CD14-positive monocyte (primary cell): ENCODE measurements at regions not wholly inside any gene's neighbourhood (a gene's known extent, or its start where the extent isn't known, plus 50 kb on each side); places are given as distances from the start of the nearest gene placed in this dataset.

Experiments
- DNase-seq, 3 donors: peaks; one replicate each; pipeline ENCODE4 v3.0.0-alpha.2; 2011 to 2022
- H2AFZ ChIP-seq: 2 replicates; pipeline ENCODE4 v1.6.0; 2012; ENCODE audit warnings: mild to moderate bottlenecking, low read depth, low read length, inconsistent platforms; ENCODE audit not compliant: insufficient read depth, poor library complexity, severe bottlenecking
- H3K27ac ChIP-seq, 2 donors: 1 replicate in 1 of 2; 2 replicates in 1 of 2; pipeline ENCODE4 v1.5.1; 2012 to 2013; ENCODE audit warnings: low read length in 2 of 2, control low read depth in 1 of 2, inconsistent platforms in 1 of 2, low read depth in 1 of 2, mild to moderate bottlenecking in 1 of 2
- H3K27me3 ChIP-seq, 2 donors: one replicate each; pipeline versions ENCODE4 v1.6.0 to v1.6.1; 2011 to 2013; ENCODE audit warnings: low read length in 2 of 2; ENCODE audit not compliant: control insufficient read depth in 2 of 2, insufficient read depth in 2 of 2
- H3K36me3 ChIP-seq, 2 donors: replicated peaks in 1 of 2; 1 replicate in 1 of 2; 2 replicates in 1 of 2; pipeline versions ENCODE4 v1.5.1 to v1.6.1; 2012 to 2013; ENCODE audit warnings: low read length in 2 of 2, control low read depth in 1 of 2, inconsistent platforms in 1 of 2, mild to moderate bottlenecking in 1 of 2; ENCODE audit not compliant: insufficient read depth in 2 of 2, control insufficient read depth in 1 of 2
- H3K4me1 ChIP-seq, 2 donors: 1 replicate in 1 of 2; 2 replicates in 1 of 2; pipeline versions ENCODE4 v1.5.1 to v1.6.1; 2012 to 2013; ENCODE audit warnings: low read length in 2 of 2, control low read depth in 1 of 2, inconsistent platforms in 1 of 2, mild to moderate bottlenecking in 1 of 2, moderate library complexity in 1 of 2; ENCODE audit not compliant: insufficient read depth in 2 of 2, control insufficient read depth in 1 of 2
- H3K4me2 ChIP-seq: replicated peaks from 2 replicates; pipeline ENCODE3; 2012; ENCODE audit warnings: low read length, moderate library complexity, mild to moderate bottlenecking; ENCODE audit not compliant: poor library complexity, severe bottlenecking; ENCODE audit errors: extremely low read depth
- H3K4me3 ChIP-seq, 3 experiments: fragments of 200-600 bp in 1 of 3; sonication (generic) in 1 of 3; replicated peaks in 1 of 3; 1 replicate in 2 of 3; 2 replicates in 1 of 3; pipeline ENCODE4 v1.5.1; 2011 to 2013; ENCODE audit warnings: low read length in 3 of 3, mild to moderate bottlenecking in 3 of 3, control low read depth in 2 of 3, low read depth in 2 of 3, inconsistent platforms in 1 of 3, moderate library complexity in 1 of 3
- H3K79me2 ChIP-seq: 2 replicates; pipeline ENCODE4 v1.6.0; 2012; ENCODE audit warnings: mild to moderate bottlenecking, control low read depth, inconsistent platforms, low read length, moderate library complexity; ENCODE audit not compliant: insufficient read depth
- H3K9ac ChIP-seq: 2 replicates; pipeline ENCODE4 v1.6.0; 2017; ENCODE audit warnings: low read length, mild to moderate bottlenecking; ENCODE audit not compliant: insufficient read depth, poor library complexity, severe bottlenecking
- H3K9me3 ChIP-seq, 2 donors: replicated peaks in 1 of 2; 1 replicate in 1 of 2; 2 replicates in 1 of 2; pipeline versions ENCODE4 v1.5.1 to v1.6.1; 2012 to 2013; ENCODE audit warnings: low read length in 2 of 2, control low read depth in 1 of 2; ENCODE audit not compliant: control insufficient read depth in 1 of 2, insufficient read depth in 1 of 2
- H4K20me1 ChIP-seq: 2 replicates; pipeline ENCODE4 v1.6.0; 2012; ENCODE audit warnings: mild to moderate bottlenecking, low read length, control low read depth, moderate library complexity; ENCODE audit not compliant: insufficient read depth
- H3K27ac Mint-ChIP-seq, 7 donors: one replicate each; pipeline ENCODE4 v1.8.0; 2020; ENCODE audit warnings: mild to moderate bottlenecking in 7 of 7, mixed read lengths in 7 of 7, moderate library complexity in 6 of 7, inconsistent platforms in 2 of 7
- H3K27me3 Mint-ChIP-seq, 3 donors: one replicate each; pipeline ENCODE4 v1.8.0; 2021 to 2022; ENCODE audit warnings: low read depth in 3 of 3, mild to moderate bottlenecking in 3 of 3, mixed read lengths in 3 of 3, moderate library complexity in 3 of 3, inconsistent platforms in 1 of 3
- H3K36me3 Mint-ChIP-seq, 2 donors: one replicate each; pipeline ENCODE4 v1.8.0; 2020; ENCODE audit warnings: mixed read lengths in 2 of 2, inconsistent platforms in 1 of 2, mild to moderate bottlenecking in 1 of 2
- H3K4me1 Mint-ChIP-seq: one replicate; pipeline ENCODE4 v1.8.0; 2020; ENCODE audit warnings: mild to moderate bottlenecking, mixed read lengths
- H3K4me3 Mint-ChIP-seq, 2 donors: one replicate each; pipeline ENCODE4 v1.8.0; 2020; ENCODE audit warnings: mild to moderate bottlenecking in 2 of 2, mixed read lengths in 2 of 2, moderate library complexity in 1 of 2
- H3K9me3 Mint-ChIP-seq, 7 donors: one replicate each; pipeline ENCODE4 v1.8.0; 2020 to 2022; ENCODE audit warnings: mixed read lengths in 7 of 7, mild to moderate bottlenecking in 6 of 7, moderate library complexity in 6 of 7, inconsistent platforms in 2 of 7
- CTCF ChIP-seq: fragments of 200-600 bp; IDR thresholded peaks from one replicate; pipeline ENCODE4 v1.8.0; 2022; ENCODE audit warnings: antibody characterized with exemption, mild to moderate bottlenecking
- WGBS: methylation state at CpG from one replicate; pipeline ENCODE4 v1.1.5; 2013; ENCODE audit warnings: missing lambda C conversion rate; ENCODE audit not compliant: insufficient coverage; 5-methylcytosine and 5-hydroxymethylcytosine counted together
- intact Hi-C, 2 donors: fragments of 100-400 bp; cut with micrococcal nuclease; formaldehyde crosslinking; loops; one replicate each; pipeline versions ENCODE4 v1.15.0 to v1.15.1; 2023

DNA sequence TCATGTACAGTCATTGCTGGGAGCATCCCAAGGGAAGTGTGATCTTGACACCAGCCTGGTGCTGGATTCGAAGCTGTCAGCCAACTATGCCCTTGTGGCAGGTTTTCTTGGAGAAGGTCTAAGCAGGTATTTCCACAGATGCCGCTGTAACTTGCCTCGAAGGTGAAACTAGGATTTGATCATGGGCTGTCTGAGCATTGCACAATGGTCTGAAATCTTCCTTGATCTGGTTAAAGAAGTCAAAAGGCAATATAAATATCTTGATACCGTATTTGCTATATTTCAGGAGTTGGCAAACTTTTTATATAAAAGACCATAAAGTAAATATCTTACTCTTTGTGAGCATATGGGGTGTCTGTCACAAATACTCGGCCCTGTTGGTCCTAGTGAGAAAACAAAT lies 206.8 kb downstream of the LYPLAL1 start:
- Histone ChIP-seq H3K27ac (no peak overlapping the region), H3K79me2 (no peaks in the 10 kb centered on the region), H3K4me1 (no peaks in the 10 kb centered on the region), H4K20me1 (no peaks in the 10 kb centered on the region), H3K4me3 (no peak overlapping the region), H3K27me3 (no peaks in the 10 kb centered on the region), H2AFZ (no peak overlapping the region), H3K9me3 (no peaks in the 10 kb centered on the region), H3K9ac (no peak overlapping the region), H3K4me2 (no peak overlapping the region), H3K36me3 (no peaks in the 10 kb centered on the region)
- no peak overlapping the region for H3K4me3 Mint-ChIP-seq
- TF ChIP-seq CTCF: no peak
- intact Hi-C loops: no loop called here
- WGBS: 92% methylated on average over 2 of the region's 5 CpGs
- no peak overlapping the region for H3K27ac Mint-ChIP-seq
- no peaks in the 10 kb centered on the region for H3K36me3 Mint-ChIP-seq
- H3K27me3 Mint-ChIP-seq: no peaks in the 10 kb centered on the region
- H3K9me3 Mint-ChIP-seq: peaks cover 0 to 5% (median 0%) of the 10 kb centered on the region in 7 donors
- H3K4me1 Mint-ChIP-seq: no peaks in the 10 kb centered on the region
- DNase-seq: no peak

- no peaks in the 10 kb centered on the region for H3K36me3 Mint-ChIP-seq
- no peak overlapping the region for H3K27ac ChIP-seq
- no peak overlapping the region for H3K4me3 Mint-ChIP-seq
- H3K27me3 Mint-ChIP-seq: no peaks in the 10 kb centered on the region
- peaks cover 0 to 5% (median under 1%) of the 10 kb centered on the region in 7 donors for H3K9me3 Mint-ChIP-seq
- no CpG with 5 or more reads among the region's 2 CpGs for WGBS
- no peak for DNase-seq
- intact Hi-C loops: no loop called here
- H3K36me3 ChIP-seq: no peaks in the 10 kb centered on the region
- H3K27ac Mint-ChIP-seq: no peak overlapping the region
- no peaks in the 10 kb centered on the region for H3K4me1 Mint-ChIP-seq
- H3K4me2 ChIP-seq: no peak overlapping the region
- H4K20me1 ChIP-seq: no peaks in the 10 kb centered on the region
- no peak overlapping the region for H3K9ac ChIP-seq
- no peak overlapping the region for H2AFZ ChIP-seq
- no peaks in the 10 kb centered on the region for H3K9me3 ChIP-seq
- TF ChIP-seq CTCF: no peak
- H3K4me3 ChIP-seq: no peak overlapping the region
- H3K27me3 ChIP-seq: no peaks in the 10 kb centered on the region
- no peaks in the 10 kb centered on the region for H3K79me2 ChIP-seq
- H3K4me1 ChIP-seq: no peaks in the 10 kb centered on the region
Observed at GRCh38 chr1:219379691-219380090, 206.0 kb downstream of the LYPLAL1 start.
